ENCODE measurements at regions not wholly inside any gene's neighbourhood (a gene's known extent, or its start where the extent isn't known, plus 50 kb on each side); places are given as distances from the start of the nearest gene placed in this dataset.

- no peak for DNase-seq
Observed at GRCh38 chr5:143488381-143488780, 84.9 kb upstream of the NR3C1 start.

GRCh38 chr5:143484601-143485000, 81.1 kb upstream of the NR3C1 start:
- DNase-seq = no peak

GRCh38 chr5:143481697-143482531, 78.4 kb upstream of the NR3C1 start:
- DNase-seq = no peak

- no peak for DNase-seq
Observed at GRCh38 chr5:143480001-143480400, 76.5 kb upstream of the NR3C1 start.

- DNase-seq = no peak
Observed at GRCh38 chr5:143479394-143479793, 75.9 kb upstream of the NR3C1 start.

- DNase-seq = no peak
Observed at GRCh38 chr5:143476601-143477211, 73.2 kb upstream of the NR3C1 start.

- no peak for DNase-seq
Observed at GRCh38 chr5:143474616-143475015, 71.1 kb upstream of the NR3C1 start.

- DNase-seq = no peak
Observed at GRCh38 chr5:143473481-143473880, 70.0 kb upstream of the NR3C1 start.

- DNase-seq = no peak
Observed at GRCh38 chr5:143472576-143472975, 69.1 kb upstream of the NR3C1 start.

GRCh38 chr5:143471666-143472464, 68.4 kb upstream of the NR3C1 start:
- DNase-seq = no peak

- no peak for DNase-seq
Observed at GRCh38 chr5:143471041-143471509, 67.6 kb upstream of the NR3C1 start.

- no peak for DNase-seq
Observed at GRCh38 chr5:143470120-143470519, 66.6 kb upstream of the NR3C1 start.

- DNase-seq = no peak
Observed at GRCh38 chr5:143469125-143469524, 65.6 kb upstream of the NR3C1 start.

- DNase-seq = no peak
Observed at GRCh38 chr5:143466632-143467031, 63.1 kb upstream of the NR3C1 start.

GRCh38 chr5:143464723-143465490, 61.4 kb upstream of the NR3C1 start:
- DNase-seq = no peak

- DNase-seq = no peak
Observed at GRCh38 chr5:143462431-143462830, 58.9 kb upstream of the NR3C1 start.

GRCh38 chr5:143459433-143459832, 55.9 kb upstream of the NR3C1 start:
- DNase-seq = no peak

- DNase-seq = no peak
Observed at GRCh38 chr5:143456952-143457547, 53.6 kb upstream of the NR3C1 start.

GRCh38 chr5:143454936-143455516, 51.5 kb upstream of the NR3C1 start:
- DNase-seq = no peak

- DNase-seq = no peak
Observed at GRCh38 chr5:143453720-143454119, 50.2 kb upstream of the NR3C1 start.

Data from NCI-H187 treated with DMSO at 0.1 percent for 48 hours (cell line).